GM10248 (cell line): ENCODE measurements at regions not wholly inside any gene's neighbourhood (a gene's known extent, or its start where the extent isn't known, plus 50 kb on each side); places are given as distances from the start of the nearest gene placed in this dataset.

Experiments used
- CTCF ChIA-PET: fragments of 300-600 bp; sonication (Branson Sonifier 250); formaldehyde crosslinking; extraction: SDS; loops from one replicate; lab custom pipeline; 2021; ENCODE audit warnings: antibody characterized with exemption; lab: Yijun Ruan, JAX
- POLR2A ChIA-PET: fragments of 350-650 bp; sonication (Branson Sonifier 250); formaldehyde crosslinking; extraction: SDS; loops from one replicate; lab custom pipeline; 2020; ENCODE audit warnings: antibody characterized with exemption; lab: Yijun Ruan, JAX
- DNase-seq: peaks from one replicate; pipeline ENCODE4 v3.0.0; 2012; ENCODE audit errors: extremely low spot score
- CTCF ChIP-seq: IDR thresholded peaks from 2 replicates; pipeline ENCODE4 v1.5.1; 2012; ENCODE audit warnings: mild to moderate bottlenecking, low read depth; ENCODE audit errors: extremely low read depth, missing control alignments, control extremely low read depth

GRCh38 chr7:96531331-96531730 lies 178.3 kb downstream of the SEM1 start:
- POLR2A ChIA-PET, result no interaction called here
- DNase-seq, result no peak
- CTCF ChIA-PET, result interaction anchor here (1.3 kb wide), 1 partner anchor 17 kb away, joined by 3 read pairs; no protein-coding TSS in a partner anchor
- no peak for TF ChIP-seq CTCF

DNA sequence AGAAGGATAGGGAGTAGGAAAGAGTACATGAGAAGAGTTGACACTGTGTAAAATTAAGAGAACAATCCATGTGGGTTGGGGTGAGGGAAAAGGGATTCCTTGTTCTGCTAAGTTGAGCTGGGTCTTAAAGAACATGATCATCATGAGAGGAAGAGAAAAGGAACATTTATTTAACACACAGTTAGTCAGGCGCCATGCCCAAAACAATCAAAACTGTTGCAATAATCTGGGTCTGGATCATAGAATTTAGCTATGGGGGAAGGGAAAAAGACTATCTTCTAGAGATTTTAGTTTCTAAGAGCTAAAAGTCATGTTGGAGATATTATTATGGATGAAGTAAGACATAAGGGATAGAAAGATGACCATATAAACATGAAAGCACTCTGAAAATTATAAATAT lies 178.9 kb downstream of the SEM1 start:
- CTCF ChIA-PET, result interaction anchor here (1.2 to 1.3 kb wide), 2 partner anchors 8 to 17 kb away, joined by 3 to 4 read pairs; no protein-coding TSS in a partner anchor
- no peak for TF ChIP-seq CTCF
- no peak for DNase-seq
- POLR2A ChIA-PET, result no interaction called here

DNA sequence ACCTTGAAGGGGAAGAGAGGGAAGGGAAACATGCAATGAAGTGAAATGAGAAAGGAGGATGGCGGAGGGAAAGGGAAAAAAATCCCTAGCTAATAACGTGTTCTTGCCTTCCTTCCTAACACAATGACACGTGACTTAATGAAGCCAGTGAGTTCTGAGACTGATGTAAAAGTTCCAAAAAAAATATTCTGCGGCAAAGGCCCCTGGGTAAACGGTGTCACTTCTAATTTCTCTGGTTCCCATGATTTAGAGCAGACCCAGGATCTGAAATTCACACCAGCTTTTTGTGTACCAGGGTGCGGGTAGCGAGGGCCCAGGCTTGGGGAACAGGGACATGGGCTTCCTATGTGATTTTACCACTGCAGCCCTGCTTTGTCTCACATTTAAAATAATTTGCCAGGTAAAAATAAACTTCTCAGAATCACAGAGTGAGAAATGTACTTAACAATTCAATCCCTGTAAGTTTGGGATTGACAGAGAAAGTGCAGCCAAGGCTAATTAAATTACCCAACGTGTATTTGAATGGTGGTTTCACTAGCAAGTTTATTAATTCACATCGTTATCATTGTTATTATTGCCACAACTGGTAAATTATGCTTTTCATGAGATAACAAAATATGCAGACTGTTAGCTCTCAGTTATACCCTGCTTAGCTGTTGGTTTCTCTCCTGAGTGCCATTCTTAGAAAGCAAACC lies 182.4 kb downstream of the SEM1 start:
- ChIA-PET CTCF (no interaction called here), POLR2A (no interaction called here)
- no peak for DNase-seq
- TF ChIP-seq CTCF, result no peak

DNA sequence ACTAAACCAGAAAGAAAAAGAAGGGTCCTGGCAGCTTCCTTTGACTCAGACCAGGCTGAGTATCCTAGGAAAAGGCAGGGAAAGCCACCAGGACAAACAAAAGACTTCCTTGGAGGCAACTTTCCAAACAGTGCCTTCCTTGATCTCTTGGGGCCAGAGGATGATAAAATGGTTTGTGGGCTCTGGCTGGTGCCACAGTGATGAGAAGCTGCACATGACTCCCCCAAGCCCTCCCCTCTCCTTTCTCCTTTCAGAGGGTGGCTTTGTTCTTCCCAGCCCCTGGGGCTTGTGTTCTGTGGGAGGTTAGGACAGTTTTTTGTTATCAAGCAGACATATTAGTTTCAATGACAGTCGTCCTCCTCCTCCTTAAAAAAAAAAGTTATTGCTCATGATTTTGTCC lies 183.2 kb downstream of the SEM1 start:
- POLR2A ChIA-PET, result no interaction called here
- CTCF ChIA-PET, result no interaction called here
- TF ChIP-seq CTCF, result no peak
- no peak for DNase-seq

DNA sequence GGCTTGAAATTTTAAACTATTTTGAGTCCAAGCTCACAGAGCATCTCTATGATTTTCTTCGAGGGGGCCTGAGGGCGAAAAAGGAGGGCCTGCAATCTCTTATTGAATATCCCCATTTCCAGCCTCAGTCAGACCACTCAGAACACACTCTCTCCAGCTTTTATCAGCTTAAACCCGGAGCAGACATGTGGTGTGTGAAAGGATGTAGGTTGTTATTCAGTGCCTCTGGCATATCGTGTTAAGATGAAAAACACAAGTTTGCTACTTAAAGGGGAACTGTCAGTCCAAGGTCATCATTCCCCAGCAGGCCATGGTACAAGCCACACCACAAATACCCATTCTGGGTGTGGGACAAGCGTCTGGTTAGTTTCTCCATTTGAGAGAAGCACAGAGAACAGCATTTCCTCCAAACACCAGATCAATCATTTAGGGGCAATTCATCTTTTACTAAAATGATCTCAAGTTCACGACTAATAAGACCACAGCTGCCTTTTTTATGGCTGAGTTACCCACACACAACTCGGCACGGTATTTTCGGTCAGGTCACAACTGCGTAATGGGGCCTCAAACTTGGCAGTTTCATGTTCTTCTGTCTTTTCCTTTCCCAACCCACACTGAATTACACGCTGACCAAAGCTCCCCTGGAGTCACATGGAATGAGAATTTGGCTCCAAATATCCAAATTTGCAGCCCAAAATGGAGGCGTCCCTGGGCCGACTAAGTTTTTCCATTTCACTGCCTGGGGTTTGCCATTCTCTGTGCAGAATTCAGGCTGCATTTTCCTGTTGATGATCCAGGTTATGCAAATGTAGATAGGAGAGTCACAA lies 188.4 kb downstream of the SEM1 start:
- ChIA-PET POLR2A (no interaction called here), CTCF (no interaction called here)
- no peak for TF ChIP-seq CTCF
- no peak for DNase-seq

DNA sequence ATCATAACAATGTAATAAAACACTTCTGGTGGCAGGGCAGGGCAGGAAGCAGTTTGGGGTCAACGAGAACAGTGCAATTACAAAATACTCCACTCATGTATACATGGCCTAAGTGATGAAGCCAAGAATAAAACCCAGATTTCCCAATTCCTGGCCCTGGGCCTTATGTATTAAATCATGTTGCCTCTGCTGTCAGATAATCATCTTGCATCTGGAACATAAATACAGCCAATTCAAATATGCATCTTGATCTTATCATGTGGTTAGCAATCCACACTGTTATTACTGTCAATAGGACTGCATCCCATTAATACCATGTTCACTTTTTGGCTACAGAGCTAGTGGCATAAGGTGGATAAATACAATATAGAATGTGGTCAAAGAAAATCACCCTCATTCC lies 186.5 kb upstream of the SLC25A13 start:
- no peak for DNase-seq
- POLR2A ChIA-PET, result no interaction called here
- CTCF ChIA-PET, result no interaction called here
- no peak for TF ChIP-seq CTCF
